ENCODE measurements at regions not wholly inside any gene's neighbourhood (a gene's known extent, or its start where the extent isn't known, plus 50 kb on each side); places are given as distances from the start of the nearest gene placed in this dataset.
"Not testable (repeated sequence)": the region's sequence is repeated elsewhere in the genome, so short reads cannot be mapped to it uniquely, and the experiment has no call there.

DNA sequence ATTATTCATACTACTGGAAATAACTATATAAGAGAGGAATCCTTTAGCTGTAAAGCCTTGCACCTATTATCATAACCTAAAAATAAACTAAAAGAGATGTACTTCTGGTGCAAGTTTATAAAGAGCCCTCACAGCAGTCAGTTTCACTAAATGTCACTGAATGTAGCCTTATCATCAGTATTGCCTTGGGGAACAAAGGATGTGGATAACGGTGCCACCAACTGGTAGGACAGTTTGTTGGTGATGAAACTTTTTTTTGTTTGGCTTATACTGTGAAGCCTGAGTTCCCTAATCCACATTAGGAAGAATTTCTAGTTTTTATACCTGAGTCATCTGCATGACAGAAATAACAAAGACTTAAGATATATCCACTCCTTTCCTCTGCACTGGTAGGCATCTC is 117.9 kb upstream of the COL1A2 start:
- no peak for ATAC-seq

DNA sequence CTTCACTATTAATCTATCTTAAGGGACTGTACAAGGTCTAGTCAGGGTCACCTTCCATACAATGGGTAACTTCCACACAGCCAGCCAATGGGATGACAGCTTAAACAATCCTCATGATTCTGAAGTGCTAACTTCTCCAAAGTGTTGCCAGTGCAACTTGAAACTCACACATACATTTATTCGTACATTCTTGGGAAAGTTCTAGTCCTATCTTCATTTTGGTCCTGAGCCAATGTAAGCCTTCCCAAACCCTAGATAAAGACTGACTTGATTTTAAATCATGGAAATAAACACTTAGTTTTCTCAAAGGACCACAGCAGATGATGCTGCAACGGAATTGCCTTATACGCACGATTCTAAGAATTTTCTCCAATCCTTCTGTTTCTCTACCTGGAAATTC is 117.5 kb upstream of the COL1A2 start:
- ATAC-seq, result no peak

DNA sequence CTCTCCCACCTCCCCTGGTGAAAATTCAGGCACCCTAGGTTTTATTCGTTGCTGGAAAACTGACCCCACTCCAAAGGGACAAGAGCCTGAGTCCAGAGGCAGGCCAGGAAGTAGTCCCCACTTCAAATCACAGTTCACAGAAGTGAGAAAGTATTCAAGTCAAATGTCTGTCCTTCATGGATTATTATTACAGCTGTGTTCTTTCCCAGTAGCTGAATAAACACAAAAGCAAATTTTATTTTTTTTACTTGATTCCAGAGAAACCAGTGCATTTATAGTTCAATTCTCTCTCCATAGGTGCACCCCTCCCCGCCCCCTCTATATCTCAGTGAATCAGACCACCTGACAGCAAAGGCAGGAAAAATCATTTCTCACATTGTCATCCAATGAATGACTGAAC is 113.8 kb upstream of the COL1A2 start:
- ATAC-seq, result no peak

DNA sequence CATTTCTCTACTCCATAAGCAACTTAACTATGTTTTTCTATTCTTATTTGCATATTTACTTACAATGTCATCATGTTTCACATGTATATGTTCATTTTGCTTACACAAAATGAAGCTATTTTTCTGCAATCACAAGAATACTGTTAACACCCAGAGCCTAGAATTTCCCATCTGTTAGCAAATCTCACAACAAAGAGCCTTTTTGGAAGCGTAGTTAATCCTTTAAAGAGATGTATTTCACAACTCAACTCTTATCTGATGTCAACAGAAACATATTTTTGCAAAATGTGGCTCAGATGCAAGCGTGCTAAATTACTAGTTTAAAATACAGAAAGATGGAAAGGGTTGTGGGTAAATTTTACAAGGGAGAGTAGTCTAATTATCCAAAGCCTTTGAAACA is 110.6 kb upstream of the COL1A2 start:
- no peak for ATAC-seq

DNA sequence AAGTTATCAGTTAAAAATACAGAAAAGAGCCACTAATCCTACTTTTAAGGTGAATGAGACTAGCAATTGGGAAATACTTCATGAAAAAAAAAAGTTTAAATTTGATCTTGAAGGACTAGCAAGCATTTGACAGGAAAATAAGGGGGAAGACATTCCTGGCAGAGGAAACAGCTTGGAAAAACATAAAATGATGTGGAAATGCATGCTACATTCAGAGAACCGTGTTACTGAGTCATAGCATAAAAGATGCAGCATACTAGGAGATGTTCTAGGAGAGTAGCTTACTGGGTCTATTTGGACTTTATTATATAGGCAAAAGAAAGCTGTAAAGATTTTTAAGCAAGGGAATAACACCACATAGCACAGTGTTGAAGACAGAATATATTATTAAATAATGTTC is 108.6 kb upstream of the COL1A2 start:
- no peak for ATAC-seq

GRCh38 chr7:94288096-94288495 is 106.6 kb upstream of the COL1A2 start:
- ATAC-seq, result no peak

- ATAC-seq, result no peak
Measured at GRCh38 chr7:94289071-94289470, 105.6 kb upstream of the COL1A2 start.

DNA sequence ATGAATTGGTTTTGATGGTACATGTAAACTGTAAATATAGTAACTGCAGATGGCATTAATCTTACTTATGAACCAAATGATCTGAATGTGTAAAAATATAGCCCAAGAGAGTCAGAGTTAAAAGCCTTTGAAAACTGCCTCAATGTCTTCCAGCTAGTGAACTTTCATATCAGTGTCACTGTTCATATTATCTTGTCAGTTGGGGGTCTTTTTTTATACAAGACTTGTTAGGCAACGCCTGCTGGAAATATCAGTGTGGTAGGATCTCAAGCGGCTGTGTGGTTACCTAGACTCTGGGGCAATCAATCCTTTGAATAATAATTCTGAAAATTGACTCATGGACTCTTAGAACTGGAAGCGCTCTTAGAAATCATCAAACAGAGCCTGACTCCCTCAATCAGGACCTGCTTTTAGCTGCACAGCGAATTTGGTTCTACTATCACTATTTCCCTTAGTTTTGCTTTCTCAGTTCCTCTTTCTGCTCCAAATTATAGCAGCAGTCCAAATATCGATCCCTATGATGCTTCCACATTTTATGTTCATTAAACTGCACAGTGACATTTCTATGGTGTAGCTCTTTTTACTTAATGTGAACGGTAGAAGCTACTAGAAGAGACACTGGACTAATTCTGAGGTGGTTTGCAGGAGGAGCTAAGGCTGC is 100.1 kb upstream of the COL1A2 start:
- no peak for ATAC-seq

DNA sequence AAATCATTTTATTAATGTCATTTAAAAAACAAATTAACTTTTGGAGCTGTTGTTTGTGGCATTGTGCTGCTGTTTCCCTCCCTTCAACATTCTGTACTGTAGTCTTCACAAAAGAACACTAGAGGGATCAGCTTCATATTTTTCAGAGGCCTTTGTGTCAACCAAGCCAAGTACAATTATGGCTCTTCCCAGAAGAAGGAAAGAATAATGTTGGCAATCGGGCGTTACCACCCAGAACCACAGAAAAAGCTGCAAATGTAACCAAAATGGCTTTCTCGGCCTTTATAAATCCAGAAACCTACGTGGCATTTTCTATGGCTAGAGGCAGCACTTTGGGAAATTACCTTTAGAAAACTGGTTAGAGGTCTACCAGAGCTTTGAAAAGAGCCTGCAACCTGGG is 98.8 kb upstream of the COL1A2 start:
- ATAC-seq, result no peak

DNA sequence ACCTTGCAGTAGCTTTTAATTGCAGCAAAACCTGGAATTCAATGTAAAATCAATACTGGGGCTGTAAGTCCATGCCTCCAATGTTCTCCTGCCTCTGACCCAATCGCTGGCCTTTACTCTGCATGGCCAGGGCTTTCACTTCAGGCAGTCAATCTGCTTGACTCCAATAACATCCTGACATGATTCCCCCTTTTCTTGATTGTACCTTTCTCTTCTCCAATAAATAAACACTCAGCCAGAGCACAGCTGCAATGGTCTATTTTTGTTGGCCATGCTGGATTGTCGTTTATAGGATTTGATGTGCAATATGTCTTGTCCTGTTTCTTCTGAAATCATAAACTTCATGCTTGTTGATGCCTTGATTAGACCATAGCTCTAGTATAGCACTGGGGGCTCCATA is 97.8 kb upstream of the COL1A2 start:
- ATAC-seq, result no peak

GRCh38 chr7:94297397-94297838 is 97.3 kb upstream of the COL1A2 start:
- no peak for ATAC-seq

GRCh38 chr7:94298943-94299342 is 95.8 kb upstream of the COL1A2 start:
- ATAC-seq, result no peak

GRCh38 chr7:94300176-94300835 is 94.4 kb upstream of the COL1A2 start:
- ATAC-seq, result no peak

DNA sequence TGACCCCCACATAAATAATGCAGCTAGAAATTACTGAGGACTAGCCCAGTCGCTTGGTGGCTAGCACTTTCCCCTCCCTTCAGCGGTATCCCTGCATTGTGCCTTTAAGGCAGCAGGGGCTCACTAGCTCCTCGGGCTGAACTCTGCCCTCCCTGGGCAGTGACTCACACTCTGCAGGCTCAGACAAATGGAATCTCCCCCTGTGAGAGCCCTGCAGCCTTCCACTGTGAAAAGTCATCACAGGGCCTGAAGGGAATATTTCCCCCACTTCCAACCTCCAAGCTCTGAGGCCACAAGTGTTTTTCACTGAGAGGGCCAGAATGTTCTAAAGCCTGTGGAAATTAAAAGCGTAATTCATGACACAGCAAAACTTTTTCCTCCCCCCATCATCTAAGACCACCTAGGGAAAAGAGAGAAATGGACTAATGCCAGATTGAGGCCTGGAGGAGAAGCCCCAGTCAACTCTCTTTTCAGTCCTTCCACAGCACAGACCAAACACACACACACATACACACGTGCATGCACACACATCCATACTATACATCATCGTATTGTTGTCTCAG is 93.6 kb upstream of the COL1A2 start:
- peak; percentile 47 for ATAC-seq

DNA sequence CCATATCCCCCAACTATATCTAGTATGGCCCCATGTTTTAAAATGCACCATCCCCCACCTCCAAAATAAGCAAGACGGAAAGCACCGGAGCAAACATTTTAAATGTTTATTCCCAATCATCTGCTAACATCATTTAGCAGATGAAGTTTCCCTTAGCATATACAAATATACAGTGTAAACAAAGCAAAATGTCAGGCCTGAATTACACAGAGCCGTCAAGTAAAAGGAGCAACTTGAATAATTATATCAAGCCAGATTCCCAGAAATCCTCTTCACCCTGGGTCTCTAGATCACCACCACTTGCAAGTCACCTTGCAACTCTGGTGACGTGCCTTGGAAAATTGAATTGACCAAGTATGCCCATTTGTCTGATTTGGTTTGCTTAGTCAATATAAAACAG is 91.6 kb upstream of the COL1A2 start:
- ATAC-seq, result no peak

DNA sequence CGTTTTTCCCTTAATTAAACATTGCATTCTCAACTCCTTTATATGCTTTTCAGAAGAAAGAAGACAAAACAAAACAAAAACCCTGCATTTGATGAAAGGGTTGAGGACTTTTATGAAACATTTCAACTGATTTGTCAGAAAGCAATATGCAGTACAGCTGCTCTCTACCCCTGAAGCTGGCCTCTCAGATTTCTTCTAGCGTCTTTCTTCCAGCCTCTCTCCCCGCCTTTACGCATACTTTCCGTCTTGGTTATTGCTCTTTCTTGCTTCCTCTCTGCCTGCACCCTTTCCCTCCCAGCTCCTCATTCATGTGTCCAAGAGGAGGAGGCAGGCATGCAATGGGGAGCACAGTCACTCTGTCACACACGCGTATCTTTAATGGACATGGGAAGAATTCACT is 91.0 kb upstream of the COL1A2 start:
- no peak for ATAC-seq

GRCh38 chr7:94304878-94305277 is 89.8 kb upstream of the COL1A2 start:
- no peak for ATAC-seq

GRCh38 chr7:94305836-94306235 is 88.9 kb upstream of the COL1A2 start:
- no peak for ATAC-seq

GRCh38 chr7:94307399-94308048 is 87.2 kb upstream of the COL1A2 start:
- no peak for ATAC-seq

DNA sequence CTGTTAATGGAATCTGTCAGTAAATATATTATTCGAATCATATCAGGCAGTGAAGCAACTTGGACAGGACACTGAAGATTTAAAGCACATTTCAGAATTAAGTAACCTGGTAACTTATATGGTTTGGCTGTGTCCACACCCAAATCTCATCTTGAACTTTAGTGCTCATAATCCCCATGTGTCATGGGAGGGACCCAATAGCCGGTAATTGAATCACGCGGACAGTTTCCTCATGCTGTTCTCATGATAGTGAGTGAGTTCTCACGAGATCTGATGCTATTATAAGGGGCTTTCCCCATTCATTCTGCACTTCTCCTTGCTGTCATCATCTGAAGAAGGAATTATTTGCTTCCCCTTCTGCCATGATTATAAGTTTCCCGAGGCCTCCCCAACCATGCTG is 83.2 kb upstream of the COL1A2 start:
- ATAC-seq, result no peak

DNA sequence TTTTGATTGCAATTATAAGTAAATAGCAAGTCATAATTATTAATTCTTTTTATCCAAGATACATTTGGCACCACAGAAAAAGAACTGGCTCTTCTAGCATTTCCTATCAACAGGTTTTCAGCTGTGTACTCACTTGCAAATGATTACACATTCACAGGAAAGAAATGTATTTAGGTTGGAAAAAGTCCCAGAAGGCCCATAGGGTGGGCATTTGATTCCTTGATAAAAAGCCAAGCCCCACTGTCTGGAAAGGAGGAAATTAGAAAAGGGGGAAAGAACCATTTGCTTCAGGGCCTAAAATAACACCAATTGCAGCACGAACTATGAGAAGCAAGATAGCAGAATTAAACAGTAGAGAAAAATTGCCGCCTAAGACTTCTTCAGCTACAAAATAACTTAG is 80.8 kb upstream of the COL1A2 start:
- no peak for ATAC-seq

GRCh38 chr7:94314413-94315410 is 80.0 kb upstream of the COL1A2 start:
- no peak for ATAC-seq

DNA sequence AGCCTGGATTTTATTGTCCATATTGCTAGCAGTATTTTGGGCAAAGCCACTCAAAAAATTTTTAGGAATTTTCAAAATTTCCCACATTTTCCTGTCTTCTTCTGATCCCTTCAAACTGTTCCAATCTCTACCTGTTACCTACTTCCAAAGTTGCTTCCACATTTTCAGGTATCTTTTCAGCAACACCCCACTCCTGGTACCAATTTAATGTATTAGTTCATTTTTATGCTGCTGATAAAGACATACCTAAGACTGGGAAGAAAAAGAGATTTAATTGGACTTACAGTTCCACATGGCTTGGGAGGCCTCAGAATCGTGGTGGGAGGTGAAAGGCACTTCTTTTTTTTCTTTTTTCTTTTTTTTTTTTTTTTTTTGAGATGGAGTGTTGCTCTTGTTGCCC is 73.6 kb upstream of the COL1A2 start:
- not testable (repeated sequence) for ATAC-seq

Measured in esophagus mucosa (tissue), 1 donor.